Loucy (cell line): ENCODE measurements at regions not wholly inside any gene's neighbourhood (a gene's known extent, or its start where the extent isn't known, plus 50 kb on each side); places are given as distances from the start of the nearest gene placed in this dataset.

ENCODE experiments used
- EZH2phosphoT487 ChIP-seq: fragments of 200-600 bp; IDR thresholded peaks from 2 replicates; pipeline ENCODE4 v1.6.1; 2018; ENCODE audit warnings: antibody characterized with exemption, mild to moderate bottlenecking, moderate library complexity, borderline replicate concordance
- TF ChIP-seq, protein P1 (sequence below): fragments of 200-600 bp; sonication (generic); conservative IDR thresholded peaks from 2 replicates; pipeline ENCODE4 v1.5.1; 2014; ENCODE audit warnings: mild to moderate bottlenecking, antibody characterized with exemption, low read length

DNA sequence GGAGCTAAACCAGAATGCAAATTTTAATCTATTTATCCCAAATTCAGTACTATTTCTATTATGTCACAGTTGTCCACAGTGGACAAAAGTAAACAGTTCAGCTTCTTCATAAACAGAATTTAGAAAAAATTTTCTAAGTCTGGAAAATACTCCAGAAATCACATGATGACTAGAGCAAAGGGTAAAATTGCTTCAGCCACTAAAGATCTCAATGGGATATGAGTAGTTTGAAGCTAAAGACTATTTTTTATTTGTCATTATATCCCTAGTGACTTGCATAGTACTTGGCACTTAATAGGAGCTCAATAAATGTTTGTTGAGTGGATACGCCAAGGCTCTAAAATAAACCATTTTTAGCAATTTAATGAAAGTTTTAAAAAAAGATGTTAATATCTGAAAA, 354.3 kb upstream of the AGTR1 start:
- TF ChIP-seq, protein P1, sequence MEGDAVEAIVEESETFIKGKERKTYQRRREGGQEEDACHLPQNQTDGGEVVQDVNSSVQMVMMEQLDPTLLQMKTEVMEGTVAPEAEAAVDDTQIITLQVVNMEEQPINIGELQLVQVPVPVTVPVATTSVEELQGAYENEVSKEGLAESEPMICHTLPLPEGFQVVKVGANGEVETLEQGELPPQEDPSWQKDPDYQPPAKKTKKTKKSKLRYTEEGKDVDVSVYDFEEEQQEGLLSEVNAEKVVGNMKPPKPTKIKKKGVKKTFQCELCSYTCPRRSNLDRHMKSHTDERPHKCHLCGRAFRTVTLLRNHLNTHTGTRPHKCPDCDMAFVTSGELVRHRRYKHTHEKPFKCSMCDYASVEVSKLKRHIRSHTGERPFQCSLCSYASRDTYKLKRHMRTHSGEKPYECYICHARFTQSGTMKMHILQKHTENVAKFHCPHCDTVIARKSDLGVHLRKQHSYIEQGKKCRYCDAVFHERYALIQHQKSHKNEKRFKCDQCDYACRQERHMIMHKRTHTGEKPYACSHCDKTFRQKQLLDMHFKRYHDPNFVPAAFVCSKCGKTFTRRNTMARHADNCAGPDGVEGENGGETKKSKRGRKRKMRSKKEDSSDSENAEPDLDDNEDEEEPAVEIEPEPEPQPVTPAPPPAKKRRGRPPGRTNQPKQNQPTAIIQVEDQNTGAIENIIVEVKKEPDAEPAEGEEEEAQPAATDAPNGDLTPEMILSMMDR: no peak
- TF ChIP-seq EZH2phosphoT487: no peak
